ENCODE measurements at regions not wholly inside any gene's neighbourhood (a gene's known extent, or its start where the extent isn't known, plus 50 kb on each side); places are given as distances from the start of the nearest gene placed in this dataset.

DNA sequence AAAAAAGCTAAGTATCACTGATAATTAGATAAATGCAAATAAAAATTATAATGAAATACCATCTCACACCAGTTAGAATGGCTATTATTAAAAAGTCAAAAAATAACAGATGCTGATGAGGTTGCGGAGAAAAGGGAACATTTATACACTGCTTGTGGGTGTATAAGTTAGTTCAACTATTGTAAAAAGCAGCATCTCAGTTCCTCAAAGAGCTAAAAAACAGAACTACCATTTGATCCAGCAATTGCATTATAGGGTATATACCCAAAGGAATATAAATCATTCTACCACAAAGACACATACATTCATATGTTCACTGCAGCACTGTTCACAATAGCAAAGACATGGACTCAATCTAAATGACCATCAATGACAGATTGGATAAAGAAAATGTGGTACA is 120.3 kb upstream of the ZBED5 start:
- no peak overlapping the region for H3K27ac ChIP-seq (ENCODE audit: low read depth, low read length, poor library complexity, severe bottlenecking)
- no peaks in the 10 kb centered on the region for H3K36me3 ChIP-seq (ENCODE audit: insufficient read depth, low read length, poor library complexity, severe bottlenecking)
- CTCF ChIA-PET = no interaction called here
- H3K4me1 ChIP-seq (ENCODE audit: insufficient read depth, low read length, poor library complexity, severe bottlenecking) = peaks cover 7% of the 10 kb centered on the region
- no peaks in the 10 kb centered on the region for H3K27me3 ChIP-seq (replicated peaks; ENCODE audit: insufficient read depth, low read depth, low read length, poor library complexity)
- no peak for DNase-seq (ENCODE audit: low spot score)
- TF ChIP-seq, protein P1, sequence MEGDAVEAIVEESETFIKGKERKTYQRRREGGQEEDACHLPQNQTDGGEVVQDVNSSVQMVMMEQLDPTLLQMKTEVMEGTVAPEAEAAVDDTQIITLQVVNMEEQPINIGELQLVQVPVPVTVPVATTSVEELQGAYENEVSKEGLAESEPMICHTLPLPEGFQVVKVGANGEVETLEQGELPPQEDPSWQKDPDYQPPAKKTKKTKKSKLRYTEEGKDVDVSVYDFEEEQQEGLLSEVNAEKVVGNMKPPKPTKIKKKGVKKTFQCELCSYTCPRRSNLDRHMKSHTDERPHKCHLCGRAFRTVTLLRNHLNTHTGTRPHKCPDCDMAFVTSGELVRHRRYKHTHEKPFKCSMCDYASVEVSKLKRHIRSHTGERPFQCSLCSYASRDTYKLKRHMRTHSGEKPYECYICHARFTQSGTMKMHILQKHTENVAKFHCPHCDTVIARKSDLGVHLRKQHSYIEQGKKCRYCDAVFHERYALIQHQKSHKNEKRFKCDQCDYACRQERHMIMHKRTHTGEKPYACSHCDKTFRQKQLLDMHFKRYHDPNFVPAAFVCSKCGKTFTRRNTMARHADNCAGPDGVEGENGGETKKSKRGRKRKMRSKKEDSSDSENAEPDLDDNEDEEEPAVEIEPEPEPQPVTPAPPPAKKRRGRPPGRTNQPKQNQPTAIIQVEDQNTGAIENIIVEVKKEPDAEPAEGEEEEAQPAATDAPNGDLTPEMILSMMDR (conservative IDR thresholded peaks at IDR 0.05; ENCODE audit: low read depth, low read length) = no peak
- no peak for TF ChIP-seq EZH2 (IDR thresholded peaks at IDR 0.05; ENCODE audit: borderline replicate concordance, low read depth, low read length, poor library complexity, severe bottlenecking)
- POLR2A ChIA-PET (ENCODE audit: low non-redundant PET) = no interaction called here
- BruUV-seq (replicated peaks) = no TSS peak
- H3K4me3 ChIP-seq (ENCODE audit: low read depth, low read length, poor library complexity, severe bottlenecking) = no peak overlapping the region
- H3K9me3 ChIP-seq (ENCODE audit: low read depth, low read length, poor library complexity, severe bottlenecking) = no peaks in the 10 kb centered on the region
- intact Hi-C loops (cut with micrococcal nuclease; ENCODE audit: unreplicated experiment) = no loop called here

DNA sequence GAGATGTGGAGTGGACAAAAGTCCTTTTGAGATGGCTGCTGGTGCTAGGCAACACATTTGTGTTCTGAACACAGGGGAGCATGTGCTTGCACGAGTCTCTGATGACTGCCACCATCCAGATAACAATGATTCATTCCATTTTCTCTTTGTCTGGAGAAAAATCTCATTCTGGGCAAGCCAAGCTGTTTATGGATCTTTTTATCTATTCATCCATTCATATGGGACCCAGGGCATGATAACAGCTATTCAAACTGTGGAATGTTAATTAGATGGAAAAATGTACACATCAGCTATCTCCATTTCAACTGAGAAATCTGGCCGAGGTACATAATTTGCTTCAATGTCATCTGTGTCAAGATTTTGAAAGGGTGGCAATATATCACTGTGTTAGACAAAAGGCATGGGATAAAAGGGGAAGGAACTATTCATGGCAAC is 117.5 kb upstream of the ZBED5 start:
- CTCF ChIA-PET = no interaction called here
- no peaks in the 10 kb centered on the region for H3K27me3 ChIP-seq (replicated peaks; ENCODE audit: insufficient read depth, low read depth, low read length, poor library complexity)
- POLR2A ChIA-PET (ENCODE audit: low non-redundant PET) = no interaction called here
- TF ChIP-seq, protein P1 (conservative IDR thresholded peaks at IDR 0.05; ENCODE audit: low read depth, low read length) = no peak
- no peak for TF ChIP-seq EZH2 (IDR thresholded peaks at IDR 0.05; ENCODE audit: borderline replicate concordance, low read depth, low read length, poor library complexity, severe bottlenecking)
- H3K4me3 ChIP-seq (ENCODE audit: low read depth, low read length, poor library complexity, severe bottlenecking) = no peak overlapping the region
- intact Hi-C loops (cut with micrococcal nuclease; ENCODE audit: unreplicated experiment) = no loop called here
- peak; percentile 27 for DNase-seq (ENCODE audit: low spot score)
- H3K36me3 ChIP-seq (ENCODE audit: insufficient read depth, low read length, poor library complexity, severe bottlenecking) = no peaks in the 10 kb centered on the region
- BruUV-seq (replicated peaks) = no TSS peak
- no peaks in the 10 kb centered on the region for H3K4me1 ChIP-seq (ENCODE audit: insufficient read depth, low read length, poor library complexity, severe bottlenecking)
- H3K9me3 ChIP-seq (ENCODE audit: low read depth, low read length, poor library complexity, severe bottlenecking) = no peaks in the 10 kb centered on the region
- H3K27ac ChIP-seq (ENCODE audit: low read depth, low read length, poor library complexity, severe bottlenecking) = no peak overlapping the region

DNA sequence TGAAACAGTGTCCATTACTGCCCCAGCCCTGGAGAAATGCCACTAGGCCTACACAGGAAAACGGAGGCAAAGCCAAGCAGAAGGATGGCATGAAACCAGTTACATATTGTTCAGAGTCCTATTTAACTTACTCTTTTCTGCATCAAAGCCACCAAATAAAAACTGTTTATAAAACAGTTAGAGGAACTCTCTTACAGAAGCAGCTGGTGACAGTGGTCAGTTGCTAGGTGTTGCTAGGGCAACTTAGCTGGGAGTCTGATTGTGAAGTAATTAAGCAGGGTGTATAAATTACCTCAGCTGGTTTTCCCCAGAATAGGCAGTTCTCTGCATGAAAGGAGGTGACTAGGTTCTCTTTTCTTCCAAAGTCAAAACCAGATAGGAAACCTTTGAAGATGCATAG is 115.6 kb upstream of the ZBED5 start:
- Histone ChIP-seq H3K27ac (ENCODE audit: low read depth, low read length, poor library complexity, severe bottlenecking) (no peak overlapping the region), H3K9me3 (ENCODE audit: low read depth, low read length, poor library complexity, severe bottlenecking) (no peaks in the 10 kb centered on the region), H3K4me1 (ENCODE audit: insufficient read depth, low read length, poor library complexity, severe bottlenecking) (no peaks in the 10 kb centered on the region), H3K36me3 (ENCODE audit: insufficient read depth, low read length, poor library complexity, severe bottlenecking) (no peaks in the 10 kb centered on the region), H3K27me3 (replicated peaks; ENCODE audit: insufficient read depth, low read depth, low read length, poor library complexity) (no peaks in the 10 kb centered on the region), H3K4me3 (ENCODE audit: low read depth, low read length, poor library complexity, severe bottlenecking) (no peak overlapping the region)
- CTCF ChIA-PET = no interaction called here
- intact Hi-C loops (cut with micrococcal nuclease; ENCODE audit: unreplicated experiment) = no loop called here
- no TSS peak for BruUV-seq (replicated peaks)
- TF ChIP-seq, protein P1 (conservative IDR thresholded peaks at IDR 0.05; ENCODE audit: low read depth, low read length) = no peak
- no peak for TF ChIP-seq EZH2 (IDR thresholded peaks at IDR 0.05; ENCODE audit: borderline replicate concordance, low read depth, low read length, poor library complexity, severe bottlenecking)
- DNase-seq (ENCODE audit: low spot score) = peak; percentile 5
- POLR2A ChIA-PET (ENCODE audit: low non-redundant PET) = no interaction called here

Data from A673 (cell line).